Fibroblast of lung (primary cell): ENCODE measurements at regions not wholly inside any gene's neighbourhood (a gene's known extent, or its start where the extent isn't known, plus 50 kb on each side); places are given as distances from the start of the nearest gene placed in this dataset.

ENCODE experiments used
- DNase-seq, 2 donors: peaks; one replicate each; pipeline versions ENCODE4 v3.0.0 to v3.0.0-alpha.2; 2010; ENCODE audit warnings: low read depth in 2 of 2
- H2AFZ ChIP-seq: 2 replicates; pipeline ENCODE4 v1.5.1; 2012; ENCODE audit warnings: low read length, control low read depth, inconsistent platforms
- H3K27ac ChIP-seq: 2 replicates; pipeline ENCODE4 v1.5.1; 2011; ENCODE audit warnings: low read length, control low read depth; ENCODE audit not compliant: insufficient read depth
- H3K27me3 ChIP-seq: 2 replicates; pipeline ENCODE4 v1.5.1; 2011; ENCODE audit warnings: mild to moderate bottlenecking, low read length; ENCODE audit not compliant: control insufficient read depth, insufficient read depth
- H3K36me3 ChIP-seq: 2 replicates; pipeline ENCODE4 v1.5.1; 2011; ENCODE audit warnings: low read length; ENCODE audit not compliant: control insufficient read depth, insufficient read depth
- H3K4me1 ChIP-seq: 2 replicates; pipeline ENCODE4 v1.5.1; 2011; ENCODE audit warnings: low read length; ENCODE audit not compliant: control insufficient read depth, insufficient read depth; ENCODE audit errors: extremely low read depth
- H3K4me2 ChIP-seq: 2 replicates; pipeline ENCODE4 v1.5.1; 2011; ENCODE audit warnings: low read length, control low read depth; ENCODE audit not compliant: insufficient read depth; ENCODE audit errors: extremely low read depth
- H3K4me3 ChIP-seq, 4 experiments: fragments of 200-600 bp in 1 of 4; sonication (generic) in 1 of 4; replicated peaks in 1 of 4; 2 replicates each; pipeline ENCODE4 v1.5.1; 2011 to 2016; ENCODE audit warnings: low read length in 4 of 4, low read depth in 3 of 4, mild to moderate bottlenecking in 3 of 4, control low read depth in 2 of 4, inconsistent platforms in 1 of 4, mixed read lengths in 1 of 4; ENCODE audit not compliant: insufficient read depth in 1 of 4; ENCODE audit errors: control extremely low read depth in 1 of 4
- H3K79me2 ChIP-seq: 2 replicates; pipeline ENCODE4 v1.5.1; 2012; ENCODE audit warnings: mild to moderate bottlenecking, low read length, inconsistent platforms; ENCODE audit not compliant: control insufficient read depth, insufficient read depth
- H3K9ac ChIP-seq: 2 replicates; pipeline ENCODE4 v1.5.1; 2011; ENCODE audit warnings: mild to moderate bottlenecking, low read length, control low read depth; ENCODE audit not compliant: insufficient read depth
- H3K9me3 ChIP-seq: 2 replicates; pipeline ENCODE4 v1.5.1; 2012; ENCODE audit warnings: low read depth, low read length; ENCODE audit not compliant: control insufficient read depth, insufficient read depth
- H4K20me1 ChIP-seq: 2 replicates; pipeline ENCODE4 v1.5.1; 2011; ENCODE audit warnings: low read length; ENCODE audit not compliant: control insufficient read depth, insufficient read depth; ENCODE audit errors: extremely low read depth
- EZH2 ChIP-seq: IDR thresholded peaks from 2 replicates; pipeline ENCODE4 v1.5.1; 2012; ENCODE audit warnings: low read length, control low read depth, mild to moderate bottlenecking; ENCODE audit errors: missing control alignments
- TF ChIP-seq, protein P1 (sequence below), 2 donors: IDR thresholded peaks in 1 of 2; conservative IDR thresholded peaks in 1 of 2; 1 replicate in 1 of 2; 2 replicates in 1 of 2; pipeline ENCODE4 v1.5.1; 2011 to 2012; ENCODE audit warnings: low read length in 2 of 2, control low read depth in 1 of 2, inconsistent platforms in 1 of 2, low read depth in 1 of 2, mild to moderate bottlenecking in 1 of 2

DNA sequence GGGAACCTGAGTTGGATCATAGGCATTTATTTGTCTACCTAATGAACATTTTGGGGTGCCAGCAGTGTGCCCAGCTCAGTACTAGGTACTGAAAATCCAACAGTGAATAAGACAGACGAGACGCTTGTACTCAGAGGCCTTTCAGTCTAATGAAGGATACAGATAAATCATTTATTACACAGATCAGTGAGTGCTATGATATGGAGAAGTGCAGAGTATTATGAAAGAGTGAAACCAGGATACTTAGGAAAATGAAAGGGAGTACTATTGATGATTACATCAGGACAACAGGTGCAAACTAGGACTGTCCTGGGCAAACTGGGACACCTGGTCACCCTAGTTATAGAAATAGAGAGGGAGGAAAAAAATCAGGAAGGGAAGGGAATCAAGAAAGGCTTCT lies 207.5 kb upstream of the NCAM1 start:
- no peaks in the 10 kb centered on the region for H3K27me3 ChIP-seq
- no peak overlapping the region for H2AFZ ChIP-seq
- no peak for DNase-seq
- H3K27ac ChIP-seq: no peak overlapping the region
- no peak overlapping the region for H3K4me3 ChIP-seq
- no peaks in the 10 kb centered on the region for H3K4me1 ChIP-seq
- no peak overlapping the region for H3K4me2 ChIP-seq
- H3K9ac ChIP-seq: no peak overlapping the region
- H4K20me1 ChIP-seq: no peaks in the 10 kb centered on the region
- no peaks in the 10 kb centered on the region for H3K9me3 ChIP-seq
- no peaks in the 10 kb centered on the region for H3K36me3 ChIP-seq
- TF ChIP-seq EZH2: no peak
- TF ChIP-seq, protein P1, sequence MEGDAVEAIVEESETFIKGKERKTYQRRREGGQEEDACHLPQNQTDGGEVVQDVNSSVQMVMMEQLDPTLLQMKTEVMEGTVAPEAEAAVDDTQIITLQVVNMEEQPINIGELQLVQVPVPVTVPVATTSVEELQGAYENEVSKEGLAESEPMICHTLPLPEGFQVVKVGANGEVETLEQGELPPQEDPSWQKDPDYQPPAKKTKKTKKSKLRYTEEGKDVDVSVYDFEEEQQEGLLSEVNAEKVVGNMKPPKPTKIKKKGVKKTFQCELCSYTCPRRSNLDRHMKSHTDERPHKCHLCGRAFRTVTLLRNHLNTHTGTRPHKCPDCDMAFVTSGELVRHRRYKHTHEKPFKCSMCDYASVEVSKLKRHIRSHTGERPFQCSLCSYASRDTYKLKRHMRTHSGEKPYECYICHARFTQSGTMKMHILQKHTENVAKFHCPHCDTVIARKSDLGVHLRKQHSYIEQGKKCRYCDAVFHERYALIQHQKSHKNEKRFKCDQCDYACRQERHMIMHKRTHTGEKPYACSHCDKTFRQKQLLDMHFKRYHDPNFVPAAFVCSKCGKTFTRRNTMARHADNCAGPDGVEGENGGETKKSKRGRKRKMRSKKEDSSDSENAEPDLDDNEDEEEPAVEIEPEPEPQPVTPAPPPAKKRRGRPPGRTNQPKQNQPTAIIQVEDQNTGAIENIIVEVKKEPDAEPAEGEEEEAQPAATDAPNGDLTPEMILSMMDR (conservative IDR thresholded peaks at IDR 0.05 in 1 of 2, IDR thresholded peaks at IDR 0.05 in 1 of 2; ENCODE audit: low read depth in 1 of 2, low read length in 2 of 2): no peak
- no peaks in the 10 kb centered on the region for H3K79me2 ChIP-seq

DNA sequence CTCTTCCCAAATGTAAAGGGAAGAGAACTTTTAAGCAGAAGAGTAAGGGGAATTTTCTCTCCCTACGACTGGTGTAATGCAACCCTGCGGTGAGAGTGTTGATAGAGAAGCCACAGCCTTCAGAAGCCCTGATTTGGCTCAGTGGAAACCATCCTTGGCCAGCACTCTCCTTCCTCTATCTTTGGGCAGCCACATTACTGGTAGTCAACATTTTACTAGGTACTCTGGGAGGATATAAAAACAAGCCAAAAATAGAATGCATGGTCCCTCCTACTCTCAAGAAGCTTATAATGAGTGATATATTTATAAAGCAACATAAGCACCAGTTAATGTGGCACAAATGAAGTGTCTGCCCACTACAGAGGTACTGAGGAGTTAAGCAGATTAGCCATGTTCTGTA lies 201.8 kb upstream of the NCAM1 start:
- no peaks in the 10 kb centered on the region for H3K36me3 ChIP-seq
- no peak overlapping the region for H3K4me2 ChIP-seq
- no peak overlapping the region for H3K9ac ChIP-seq
- no peak overlapping the region for H3K27ac ChIP-seq
- H3K27me3 ChIP-seq: no peaks in the 10 kb centered on the region
- no peak overlapping the region for H3K4me3 ChIP-seq
- DNase-seq: no peak
- no peaks in the 10 kb centered on the region for H3K9me3 ChIP-seq
- no peaks in the 10 kb centered on the region for H3K4me1 ChIP-seq
- H4K20me1 ChIP-seq: no peaks in the 10 kb centered on the region
- TF ChIP-seq, protein P1 (conservative IDR thresholded peaks at IDR 0.05 in 1 of 2, IDR thresholded peaks at IDR 0.05 in 1 of 2; ENCODE audit: low read depth in 1 of 2, low read length in 2 of 2): no peak
- TF ChIP-seq EZH2: no peak
- no peaks in the 10 kb centered on the region for H3K79me2 ChIP-seq
- no peak overlapping the region for H2AFZ ChIP-seq

DNA sequence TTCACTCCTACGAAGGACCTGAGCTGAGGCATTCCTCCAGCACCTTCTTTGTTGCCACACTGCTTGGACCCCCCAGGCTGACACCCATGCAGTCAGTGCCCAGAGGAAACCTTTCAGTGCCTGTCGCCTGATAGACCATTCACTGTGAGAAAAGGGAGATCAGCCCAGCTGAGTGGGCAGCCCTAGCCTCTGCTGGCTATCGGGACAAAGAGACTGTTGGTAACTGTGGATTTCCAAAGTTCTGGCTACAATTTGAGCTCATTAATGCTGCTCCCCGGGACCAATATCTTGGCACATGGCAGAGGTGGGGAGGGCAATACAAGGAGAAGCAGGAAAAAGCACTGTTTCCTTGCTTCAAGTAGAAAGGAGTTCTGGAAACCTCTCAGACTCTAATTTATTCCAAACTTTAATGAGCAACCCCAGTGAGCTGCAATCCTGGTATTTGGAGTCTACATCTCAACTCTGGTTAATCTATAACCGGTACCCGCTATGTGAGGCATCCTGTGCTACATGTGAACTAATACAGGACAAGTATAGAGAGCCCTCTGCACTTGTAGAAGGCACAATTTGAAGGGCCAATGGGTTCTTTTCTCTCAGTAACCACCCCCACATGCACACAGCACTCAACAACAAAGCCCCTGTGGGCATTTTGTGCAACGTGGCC lies 200.7 kb upstream of the NCAM1 start:
- no peak for DNase-seq
- Histone ChIP-seq H3K4me1 (no peaks in the 10 kb centered on the region), H3K27me3 (no peaks in the 10 kb centered on the region), H3K4me2 (no peak overlapping the region), H3K4me3 (no peak overlapping the region), H3K27ac (no peak overlapping the region), H3K79me2 (no peaks in the 10 kb centered on the region), H3K9ac (no peak overlapping the region), H3K9me3 (no peaks in the 10 kb centered on the region), H3K36me3 (no peaks in the 10 kb centered on the region), H4K20me1 (no peaks in the 10 kb centered on the region), H2AFZ (no peak overlapping the region)
- TF ChIP-seq EZH2: no peak
- TF ChIP-seq, protein P1 (conservative IDR thresholded peaks at IDR 0.05 in 1 of 2, IDR thresholded peaks at IDR 0.05 in 1 of 2; ENCODE audit: low read depth in 1 of 2, low read length in 2 of 2): no peak
